Fibroblast of lung (primary cell): ENCODE measurements at regions not wholly inside any gene's neighbourhood (a gene's known extent, or its start where the extent isn't known, plus 50 kb on each side); places are given as distances from the start of the nearest gene placed in this dataset.

ENCODE experiments used
- DNase-seq, 2 donors: peaks; one replicate each; pipeline versions ENCODE4 v3.0.0 to v3.0.0-alpha.2; 2010; ENCODE audit warnings: low read depth in 2 of 2
- H2AFZ ChIP-seq: 2 replicates; pipeline ENCODE4 v1.5.1; 2012; ENCODE audit warnings: low read length, control low read depth, inconsistent platforms
- H3K27ac ChIP-seq: 2 replicates; pipeline ENCODE4 v1.5.1; 2011; ENCODE audit warnings: low read length, control low read depth; ENCODE audit not compliant: insufficient read depth
- H3K27me3 ChIP-seq: 2 replicates; pipeline ENCODE4 v1.5.1; 2011; ENCODE audit warnings: mild to moderate bottlenecking, low read length; ENCODE audit not compliant: control insufficient read depth, insufficient read depth
- H3K36me3 ChIP-seq: 2 replicates; pipeline ENCODE4 v1.5.1; 2011; ENCODE audit warnings: low read length; ENCODE audit not compliant: control insufficient read depth, insufficient read depth
- H3K4me1 ChIP-seq: 2 replicates; pipeline ENCODE4 v1.5.1; 2011; ENCODE audit warnings: low read length; ENCODE audit not compliant: control insufficient read depth, insufficient read depth; ENCODE audit errors: extremely low read depth
- H3K4me2 ChIP-seq: 2 replicates; pipeline ENCODE4 v1.5.1; 2011; ENCODE audit warnings: low read length, control low read depth; ENCODE audit not compliant: insufficient read depth; ENCODE audit errors: extremely low read depth
- H3K4me3 ChIP-seq, 4 experiments: fragments of 200-600 bp in 1 of 4; sonication (generic) in 1 of 4; replicated peaks in 1 of 4; 2 replicates each; pipeline ENCODE4 v1.5.1; 2011 to 2016; ENCODE audit warnings: low read length in 4 of 4, low read depth in 3 of 4, mild to moderate bottlenecking in 3 of 4, control low read depth in 2 of 4, inconsistent platforms in 1 of 4, mixed read lengths in 1 of 4; ENCODE audit not compliant: insufficient read depth in 1 of 4; ENCODE audit errors: control extremely low read depth in 1 of 4
- H3K79me2 ChIP-seq: 2 replicates; pipeline ENCODE4 v1.5.1; 2012; ENCODE audit warnings: mild to moderate bottlenecking, low read length, inconsistent platforms; ENCODE audit not compliant: control insufficient read depth, insufficient read depth
- H3K9ac ChIP-seq: 2 replicates; pipeline ENCODE4 v1.5.1; 2011; ENCODE audit warnings: mild to moderate bottlenecking, low read length, control low read depth; ENCODE audit not compliant: insufficient read depth
- H3K9me3 ChIP-seq: 2 replicates; pipeline ENCODE4 v1.5.1; 2012; ENCODE audit warnings: low read depth, low read length; ENCODE audit not compliant: control insufficient read depth, insufficient read depth
- H4K20me1 ChIP-seq: 2 replicates; pipeline ENCODE4 v1.5.1; 2011; ENCODE audit warnings: low read length; ENCODE audit not compliant: control insufficient read depth, insufficient read depth; ENCODE audit errors: extremely low read depth
- EZH2 ChIP-seq: IDR thresholded peaks from 2 replicates; pipeline ENCODE4 v1.5.1; 2012; ENCODE audit warnings: low read length, control low read depth, mild to moderate bottlenecking; ENCODE audit errors: missing control alignments
- TF ChIP-seq, protein P1 (sequence below), 2 donors: IDR thresholded peaks in 1 of 2; conservative IDR thresholded peaks in 1 of 2; 1 replicate in 1 of 2; 2 replicates in 1 of 2; pipeline ENCODE4 v1.5.1; 2011 to 2012; ENCODE audit warnings: low read length in 2 of 2, control low read depth in 1 of 2, inconsistent platforms in 1 of 2, low read depth in 1 of 2, mild to moderate bottlenecking in 1 of 2

DNA sequence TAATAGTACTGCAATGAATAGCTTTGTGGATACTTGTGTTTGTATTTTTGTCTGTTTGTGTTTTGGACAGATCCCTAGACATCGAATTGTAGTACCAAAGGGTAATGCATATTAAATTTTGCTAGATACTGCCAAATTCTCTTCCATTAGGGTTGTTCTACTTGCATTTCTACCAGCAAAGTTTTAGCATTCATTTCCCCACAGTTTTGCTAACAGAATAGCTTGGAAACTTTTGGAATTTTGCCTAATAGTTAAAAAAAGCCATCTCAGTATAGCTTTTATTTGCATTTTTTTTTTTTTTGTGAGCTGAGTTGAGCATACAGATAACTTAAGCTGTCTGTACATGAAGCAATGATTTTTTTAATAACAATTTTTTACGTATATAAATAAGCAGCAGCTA lies 1084.9 kb downstream of the ADGRL3 start:
- no peak for DNase-seq
- no peaks in the 10 kb centered on the region for H3K79me2 ChIP-seq
- H3K4me2 ChIP-seq: no peak overlapping the region
- no peaks in the 10 kb centered on the region for H3K27me3 ChIP-seq
- no peaks in the 10 kb centered on the region for H3K36me3 ChIP-seq
- H4K20me1 ChIP-seq: no peaks in the 10 kb centered on the region
- no peaks in the 10 kb centered on the region for H3K4me1 ChIP-seq
- no peaks in the 10 kb centered on the region for H3K9me3 ChIP-seq
- no peak overlapping the region for H3K9ac ChIP-seq
- TF ChIP-seq, protein P1, sequence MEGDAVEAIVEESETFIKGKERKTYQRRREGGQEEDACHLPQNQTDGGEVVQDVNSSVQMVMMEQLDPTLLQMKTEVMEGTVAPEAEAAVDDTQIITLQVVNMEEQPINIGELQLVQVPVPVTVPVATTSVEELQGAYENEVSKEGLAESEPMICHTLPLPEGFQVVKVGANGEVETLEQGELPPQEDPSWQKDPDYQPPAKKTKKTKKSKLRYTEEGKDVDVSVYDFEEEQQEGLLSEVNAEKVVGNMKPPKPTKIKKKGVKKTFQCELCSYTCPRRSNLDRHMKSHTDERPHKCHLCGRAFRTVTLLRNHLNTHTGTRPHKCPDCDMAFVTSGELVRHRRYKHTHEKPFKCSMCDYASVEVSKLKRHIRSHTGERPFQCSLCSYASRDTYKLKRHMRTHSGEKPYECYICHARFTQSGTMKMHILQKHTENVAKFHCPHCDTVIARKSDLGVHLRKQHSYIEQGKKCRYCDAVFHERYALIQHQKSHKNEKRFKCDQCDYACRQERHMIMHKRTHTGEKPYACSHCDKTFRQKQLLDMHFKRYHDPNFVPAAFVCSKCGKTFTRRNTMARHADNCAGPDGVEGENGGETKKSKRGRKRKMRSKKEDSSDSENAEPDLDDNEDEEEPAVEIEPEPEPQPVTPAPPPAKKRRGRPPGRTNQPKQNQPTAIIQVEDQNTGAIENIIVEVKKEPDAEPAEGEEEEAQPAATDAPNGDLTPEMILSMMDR (conservative IDR thresholded peaks at IDR 0.05 in 1 of 2, IDR thresholded peaks at IDR 0.05 in 1 of 2; ENCODE audit: low read depth in 1 of 2, low read length in 2 of 2): no peak
- no peak for TF ChIP-seq EZH2
- no peak overlapping the region for H3K4me3 ChIP-seq
- no peak overlapping the region for H3K27ac ChIP-seq
- H2AFZ ChIP-seq: no peak overlapping the region

- Histone ChIP-seq H2AFZ (no peak overlapping the region), H3K4me1 (no peaks in the 10 kb centered on the region), H3K9me3 (no peaks in the 10 kb centered on the region), H4K20me1 (no peaks in the 10 kb centered on the region), H3K27me3 (no peaks in the 10 kb centered on the region), H3K27ac (no peak overlapping the region), H3K4me2 (no peak overlapping the region), H3K79me2 (no peaks in the 10 kb centered on the region), H3K36me3 (no peaks in the 10 kb centered on the region), H3K4me3 (no peak overlapping the region), H3K9ac (no peak overlapping the region)
- DNase-seq: no peak
- TF ChIP-seq, protein P1 (conservative IDR thresholded peaks at IDR 0.05 in 1 of 2, IDR thresholded peaks at IDR 0.05 in 1 of 2; ENCODE audit: low read depth in 1 of 2, low read length in 2 of 2): no peak
These were observed 1079.6 kb downstream of the ADGRL3 start for GRCh38 chr4:62279689-62280088.

- no peak for DNase-seq
- Histone ChIP-seq H3K4me3 (no peak overlapping the region), H4K20me1 (no peaks in the 10 kb centered on the region), H3K4me1 (no peaks in the 10 kb centered on the region), H3K9me3 (no peaks in the 10 kb centered on the region), H3K79me2 (no peaks in the 10 kb centered on the region), H2AFZ (no peak overlapping the region), H3K4me2 (no peak overlapping the region), H3K9ac (no peak overlapping the region), H3K27ac (no peak overlapping the region), H3K27me3 (no peaks in the 10 kb centered on the region), H3K36me3 (no peaks in the 10 kb centered on the region)
- TF ChIP-seq, protein P1 (conservative IDR thresholded peaks at IDR 0.05 in 1 of 2, IDR thresholded peaks at IDR 0.05 in 1 of 2; ENCODE audit: low read depth in 1 of 2, low read length in 2 of 2): no peak
- no peak for TF ChIP-seq EZH2
These were observed 1075.3 kb downstream of the ADGRL3 start for GRCh38 chr4:62275470-62275869.
